Stimulated activated CD4-positive, alpha-beta T cell treated with anti-CD3 and anti-CD28 coated beads, Interleukin-2, amount 100 ng/mL, for 24 hours (primary cell): ENCODE measurements at regions not wholly inside any gene's neighbourhood (a gene's known extent, or its start where the extent isn't known, plus 50 kb on each side); places are given as distances from the start of the nearest gene placed in this dataset.
"Not testable (repeated sequence)": the region's sequence is repeated elsewhere in the genome, so short reads cannot be mapped to it uniquely, and the experiment has no call there.

Experiments
- DNase-seq, 2 donors: peaks; one replicate each; pipeline ENCODE4 v3.0.0-alpha.2; 2020

- DNase-seq, result no peak
Observed at GRCh38 chr7:15848901-15849300, 162.4 kb upstream of the MEOX2 start.

DNA sequence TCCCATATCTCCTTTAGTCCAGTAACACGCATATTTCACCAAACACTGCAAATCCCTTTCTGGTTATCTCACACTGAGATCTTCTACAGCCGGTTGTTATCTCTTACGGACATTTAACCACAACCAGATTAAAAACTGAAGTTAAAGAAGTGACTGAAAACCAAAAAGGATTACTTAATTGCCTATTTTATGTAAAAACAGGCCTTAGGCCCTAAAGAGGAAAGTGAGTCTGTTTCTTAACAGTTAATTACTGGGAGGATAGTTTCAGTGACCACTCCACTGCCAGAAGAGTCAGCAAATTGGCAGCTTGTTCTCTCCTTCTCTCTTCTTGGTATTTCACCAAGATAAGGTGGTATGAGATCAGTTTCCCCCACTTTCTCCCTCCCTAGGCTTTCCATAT, 161.9 kb upstream of the MEOX2 start:
- no peak for DNase-seq

- DNase-seq, result no peak
Observed at GRCh38 chr7:15845868-15846267, 159.4 kb upstream of the MEOX2 start.

- DNase-seq, result no peak
Observed at GRCh38 chr7:15845461-15845860, 159.0 kb upstream of the MEOX2 start.

- no peak for DNase-seq
Observed at GRCh38 chr7:15839416-15840100, 153.1 kb upstream of the MEOX2 start.

DNA sequence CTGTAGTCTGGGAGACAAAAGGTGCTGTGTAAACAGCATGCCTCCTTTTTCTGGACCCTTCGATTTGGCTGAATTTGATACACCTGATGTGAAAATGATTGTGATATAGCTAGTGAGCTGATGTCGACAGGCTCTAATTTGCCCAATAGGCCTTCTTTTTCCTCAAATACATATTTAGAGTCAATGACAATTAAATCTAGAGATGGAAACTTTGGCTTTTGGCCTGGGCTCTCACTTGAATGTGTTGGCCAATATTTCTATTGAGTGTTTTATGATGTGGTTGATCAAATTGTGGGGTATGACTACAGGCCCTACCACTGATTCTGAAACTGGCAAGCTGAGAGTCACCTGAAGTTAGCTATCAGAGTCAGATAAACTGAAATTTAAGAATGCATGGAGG, 151.8 kb upstream of the MEOX2 start:
- DNase-seq, result no peak

GRCh38 chr7:15837306-15837950, 150.9 kb upstream of the MEOX2 start:
- DNase-seq, result no peak

- DNase-seq, result no peak
Observed at GRCh38 chr7:15836651-15837050, 150.2 kb upstream of the MEOX2 start.

- no peak for DNase-seq
Observed at GRCh38 chr7:15836041-15836440, 149.6 kb upstream of the MEOX2 start.

GRCh38 chr7:15834446-15834845, 148.0 kb upstream of the MEOX2 start:
- DNase-seq, result no peak

DNA sequence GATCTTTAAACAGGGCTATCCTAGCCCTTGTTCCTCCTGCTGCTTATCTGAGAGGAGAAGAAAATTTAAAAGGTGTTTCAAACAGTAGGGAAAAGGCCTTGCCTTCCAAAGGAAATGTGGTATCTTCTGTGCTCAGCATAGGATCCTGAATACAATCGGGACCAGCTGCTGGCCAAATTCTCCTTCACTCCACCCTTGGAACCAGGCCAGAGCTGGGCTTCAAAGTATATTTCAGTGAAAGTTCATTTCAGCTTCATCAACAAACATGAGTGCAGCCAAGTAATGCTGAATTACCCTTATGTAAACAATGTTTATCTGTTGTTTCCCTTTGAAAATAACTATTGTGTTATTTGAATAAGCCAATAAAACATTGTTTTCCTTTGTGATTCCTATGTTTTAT, 146.5 kb upstream of the MEOX2 start:
- DNase-seq, result no peak

DNA sequence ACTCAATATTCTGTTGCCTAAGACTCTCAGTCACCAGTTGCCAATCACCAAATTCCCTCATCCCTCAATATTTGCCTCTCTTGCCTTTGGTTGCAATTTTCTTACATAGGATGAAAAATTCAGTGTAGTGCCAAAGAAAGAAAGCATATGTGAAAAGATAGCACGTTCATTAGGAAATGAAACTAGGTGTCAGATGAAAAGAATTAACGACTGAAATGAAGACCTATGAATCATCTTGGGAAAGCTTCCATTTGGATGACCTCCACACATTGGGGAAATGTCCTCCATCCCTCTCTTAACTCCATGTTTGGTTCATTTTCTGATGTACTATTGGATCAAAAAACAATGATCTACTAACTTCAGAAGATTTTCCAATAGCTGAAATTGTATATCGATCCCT, 145.1 kb upstream of the MEOX2 start:
- DNase-seq, result no peak

DNA sequence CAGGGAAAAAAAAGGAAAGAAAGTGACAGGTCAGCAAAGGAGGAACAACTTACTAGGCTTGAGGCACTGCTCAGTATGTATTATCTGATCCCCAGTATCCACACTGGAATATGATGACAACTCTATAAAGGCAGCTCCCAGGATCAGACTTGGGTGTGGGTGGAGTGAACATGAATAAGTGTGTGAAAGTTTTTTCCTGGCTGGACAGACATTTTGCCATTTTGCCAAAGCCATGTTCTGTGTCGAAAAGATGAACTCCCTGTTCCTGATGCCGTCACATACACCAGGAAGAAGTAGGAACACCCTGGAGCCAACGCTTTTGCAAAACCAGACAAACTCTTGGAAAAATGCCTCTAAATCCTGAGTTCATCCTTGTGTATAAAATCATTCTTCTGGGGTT, 143.2 kb upstream of the MEOX2 start:
- no peak for DNase-seq

- DNase-seq, result no peak
Observed at GRCh38 chr7:15828881-15829280, 142.4 kb upstream of the MEOX2 start.

DNA sequence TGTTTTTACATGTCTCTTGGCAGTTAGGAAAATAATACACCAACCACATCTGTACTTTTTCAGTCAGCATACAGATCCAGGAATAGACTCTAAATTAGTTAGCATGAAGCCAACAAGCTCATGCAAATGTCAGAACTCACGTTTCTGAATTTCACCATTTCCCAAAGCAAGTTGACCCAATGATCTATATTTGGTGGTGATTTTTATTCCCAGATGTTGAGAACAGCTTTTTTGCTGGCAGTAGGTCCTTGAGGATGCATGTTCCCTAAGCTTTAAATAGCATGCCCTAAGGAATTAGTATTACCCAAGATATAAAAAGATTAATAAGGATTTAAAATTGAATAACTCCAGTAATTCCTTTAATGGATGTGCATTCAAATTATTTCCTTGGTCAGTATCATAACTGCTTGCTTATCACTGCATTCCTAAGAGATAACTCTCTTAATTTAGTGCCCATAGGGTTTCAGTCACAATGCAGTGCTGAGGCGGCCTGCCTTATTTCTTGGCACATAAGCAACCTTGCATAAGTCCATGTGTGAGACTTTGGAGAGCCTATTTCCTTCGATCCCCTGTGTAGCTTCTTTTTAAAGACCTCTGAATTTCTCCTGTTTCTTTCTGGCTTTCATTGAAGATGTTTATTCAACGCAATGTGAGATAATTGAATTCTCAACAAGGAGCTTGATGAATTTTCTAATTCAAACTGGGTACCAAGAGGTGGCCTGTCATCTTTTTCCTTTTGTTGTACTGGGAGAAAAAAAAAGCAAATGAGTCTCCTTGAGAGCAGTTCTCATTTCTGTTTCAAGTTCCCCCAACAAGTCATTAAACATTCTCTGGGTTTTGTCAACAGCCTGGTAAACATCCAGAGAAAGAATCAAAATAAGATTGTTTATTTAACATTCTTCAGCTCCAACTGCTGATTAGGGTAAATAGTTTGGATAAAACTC, 135.3 kb upstream of the MEOX2 start:
- no peak for DNase-seq

GRCh38 chr7:15820319-15820718, 133.8 kb upstream of the MEOX2 start:
- no peak for DNase-seq

GRCh38 chr7:15816835-15817426, 130.4 kb upstream of the MEOX2 start:
- DNase-seq, result no peak

DNA sequence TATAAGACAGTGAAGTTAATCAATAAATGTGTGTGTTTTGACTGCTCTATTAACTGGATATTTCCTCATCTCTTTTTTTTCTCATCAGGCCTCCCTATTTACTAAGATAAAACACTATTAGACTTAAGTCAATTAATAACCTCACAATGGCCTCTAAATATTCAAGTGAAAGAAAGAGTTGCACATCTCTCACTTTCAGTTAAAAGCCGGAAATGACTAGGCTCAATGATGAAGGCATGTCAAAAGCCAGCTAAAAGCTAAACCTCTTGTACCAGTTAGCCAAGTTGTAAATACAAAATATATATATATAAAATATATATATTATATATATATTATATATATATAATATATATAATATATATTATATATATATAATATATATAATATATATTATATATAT, 127.0 kb upstream of the MEOX2 start:
- DNase-seq, result no peak

DNA sequence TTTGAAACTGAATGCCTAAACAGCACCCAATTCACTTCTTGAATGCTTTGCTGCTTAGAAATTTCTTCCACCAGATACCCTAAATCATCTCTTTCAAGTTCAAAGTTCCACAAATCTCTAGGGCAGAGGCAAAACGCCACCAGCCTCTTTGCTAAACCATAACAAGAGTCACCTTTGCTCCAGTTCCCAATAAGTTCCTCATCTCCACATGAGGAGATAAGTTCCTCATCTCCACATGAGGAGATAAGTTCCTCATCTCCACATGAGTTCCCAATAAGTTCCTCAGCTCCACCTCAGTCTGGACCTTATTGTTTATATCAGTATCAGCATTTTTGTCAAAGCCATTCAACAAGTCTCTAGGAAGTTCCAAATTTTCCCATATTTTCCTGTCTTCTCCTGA, 123.9 kb upstream of the MEOX2 start:
- DNase-seq, result not testable (repeated sequence)

DNA sequence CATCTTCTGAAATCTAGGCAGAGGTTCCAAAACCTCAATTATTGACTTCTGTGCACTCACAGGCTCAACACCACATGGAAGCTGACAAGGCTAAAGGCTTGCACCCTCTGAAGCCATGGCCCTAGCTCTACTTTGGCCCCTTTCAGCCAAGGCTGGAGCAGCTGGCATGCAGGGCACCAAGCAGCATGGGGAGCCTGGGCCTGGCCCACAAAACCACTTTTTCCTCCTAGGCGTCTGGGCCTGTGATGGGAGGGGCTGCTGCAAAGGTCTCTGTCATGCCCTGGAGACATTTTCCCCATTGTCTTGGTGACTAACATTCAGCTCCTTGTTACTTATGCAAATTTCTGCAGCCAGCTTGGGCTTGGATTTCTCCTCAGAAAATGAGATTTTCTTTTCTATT, 123.5 kb upstream of the MEOX2 start:
- DNase-seq, result not testable (repeated sequence)

DNA sequence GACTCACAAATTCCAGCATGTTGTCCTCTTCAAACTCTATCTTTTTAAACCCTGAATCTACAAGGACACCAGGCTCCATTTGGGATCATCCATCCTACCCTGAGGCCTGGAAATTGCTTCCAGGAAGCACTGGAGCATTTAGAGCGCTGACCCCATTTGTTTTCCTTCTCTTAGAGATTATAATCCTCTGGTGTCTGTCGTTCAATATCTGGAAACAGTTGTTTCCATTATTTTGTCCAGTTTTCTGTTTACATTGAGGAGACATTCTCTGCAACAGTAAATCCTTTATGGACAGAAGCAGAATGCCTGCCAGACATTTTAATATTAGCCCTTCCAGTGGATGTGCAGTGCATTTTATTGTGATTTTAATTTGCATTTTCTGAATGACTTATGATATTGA, 119.4 kb upstream of the MEOX2 start:
- no peak for DNase-seq

- DNase-seq, result no peak
Observed at GRCh38 chr7:15802425-15802824, 115.9 kb upstream of the MEOX2 start.

GRCh38 chr7:15801551-15801950, 115.1 kb upstream of the MEOX2 start:
- no peak for DNase-seq
